ENCODE measurements at regions not wholly inside any gene's neighbourhood (a gene's known extent, or its start where the extent isn't known, plus 50 kb on each side); places are given as distances from the start of the nearest gene placed in this dataset.

GRCh38 chr9:83167126-83167525, 104.2 kb upstream of the RASEF start:
- TF ChIP-seq CTCF (IDR thresholded peaks at IDR 0.05) = no peak
- no peak for TF ChIP-seq ZFX (IDR thresholded peaks at IDR 0.05; ENCODE audit: borderline replicate concordance)

Data from 22Rv1 (cell line).